Activated B cell treated with CpG ODN at 0.5 μM for 24 hours (primary cell): ENCODE measurements at regions not wholly inside any gene's neighbourhood (a gene's known extent, or its start where the extent isn't known, plus 50 kb on each side); places are given as distances from the start of the nearest gene placed in this dataset.

Experiments used
- ATAC-seq: fragments of 200-7000 bp; cut with Tn5 transposase; one replicate; pipeline ENCODE4 v1.10.0; 2021; ENCODE audit warnings: low read depth, mild to moderate bottlenecking, moderate library complexity
- CTCF ChIA-PET: fragments of 350-600 bp; sonication (Branson Sonifier 250); formaldehyde crosslinking; loops from one replicate; lab custom pipeline; 2021; ENCODE audit warnings: antibody characterized with exemption; lab: Charles Lee
- POLR2A ChIA-PET: fragments of 350-600 bp; sonication (Branson Sonifier 250); formaldehyde crosslinking; loops from one replicate; lab custom pipeline; 2021; ENCODE audit warnings: antibody characterized with exemption; lab: Charles Lee
- DNase-seq: peaks from one replicate; pipeline ENCODE4 v3.0.0; 2022
- H3K27ac Mint-ChIP-seq: one replicate; pipeline ENCODE4 v1.8.0; 2020; ENCODE audit warnings: mixed read lengths
- H3K27me3 Mint-ChIP-seq: one replicate; pipeline ENCODE4 v1.8.0; 2021; ENCODE audit warnings: mixed read lengths
- H3K36me3 Mint-ChIP-seq: one replicate; pipeline ENCODE4 v1.8.0; 2021; ENCODE audit warnings: low read depth, mixed read lengths
- H3K4me1 Mint-ChIP-seq: one replicate; pipeline ENCODE4 v1.8.0; 2021; ENCODE audit warnings: mixed read lengths
- H3K4me3 Mint-ChIP-seq: one replicate; pipeline ENCODE4 v1.8.0; 2020; ENCODE audit warnings: mild to moderate bottlenecking, mixed read lengths
- H3K9me3 Mint-ChIP-seq: one replicate; pipeline ENCODE4 v1.8.0; 2020; ENCODE audit warnings: mixed read lengths
- intact Hi-C: fragments of 100-400 bp; cut with micrococcal nuclease; formaldehyde crosslinking; loops from one replicate; pipeline ENCODE4 v1.15.1; 2024
- TF ChIP-seq, protein P1 (sequence below): fragments of 200-600 bp; IDR thresholded peaks from one replicate; pipeline ENCODE4 v1.8.0; 2022; ENCODE audit warnings: antibody characterized with exemption, mild to moderate bottlenecking

DNA sequence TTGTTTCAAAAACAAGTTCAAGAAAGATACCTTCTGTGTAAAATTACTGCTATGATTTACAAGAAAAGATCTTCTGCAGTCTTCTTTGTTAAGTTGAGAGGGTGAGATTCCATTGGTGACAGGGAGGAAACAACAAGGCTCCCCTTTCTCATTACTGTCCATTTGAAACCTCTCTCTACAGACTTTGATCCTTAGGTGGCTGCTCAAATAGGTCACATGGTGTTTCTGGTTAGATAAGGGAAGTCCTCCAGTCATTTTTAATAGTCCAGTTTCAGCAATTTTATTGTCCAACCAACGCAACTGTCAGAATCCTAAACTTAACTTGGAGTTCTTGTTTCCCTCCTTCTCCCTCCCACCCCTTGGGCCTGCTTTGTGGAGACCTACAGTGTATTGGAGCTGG lies 390.4 kb downstream of the EFNB2 start:
- no peaks in the 10 kb centered on the region for H3K27me3 Mint-ChIP-seq
- no peaks in the 10 kb centered on the region for H3K36me3 Mint-ChIP-seq
- no peak for ATAC-seq
- H3K9me3 Mint-ChIP-seq = no peaks in the 10 kb centered on the region
- TF ChIP-seq, protein P1, sequence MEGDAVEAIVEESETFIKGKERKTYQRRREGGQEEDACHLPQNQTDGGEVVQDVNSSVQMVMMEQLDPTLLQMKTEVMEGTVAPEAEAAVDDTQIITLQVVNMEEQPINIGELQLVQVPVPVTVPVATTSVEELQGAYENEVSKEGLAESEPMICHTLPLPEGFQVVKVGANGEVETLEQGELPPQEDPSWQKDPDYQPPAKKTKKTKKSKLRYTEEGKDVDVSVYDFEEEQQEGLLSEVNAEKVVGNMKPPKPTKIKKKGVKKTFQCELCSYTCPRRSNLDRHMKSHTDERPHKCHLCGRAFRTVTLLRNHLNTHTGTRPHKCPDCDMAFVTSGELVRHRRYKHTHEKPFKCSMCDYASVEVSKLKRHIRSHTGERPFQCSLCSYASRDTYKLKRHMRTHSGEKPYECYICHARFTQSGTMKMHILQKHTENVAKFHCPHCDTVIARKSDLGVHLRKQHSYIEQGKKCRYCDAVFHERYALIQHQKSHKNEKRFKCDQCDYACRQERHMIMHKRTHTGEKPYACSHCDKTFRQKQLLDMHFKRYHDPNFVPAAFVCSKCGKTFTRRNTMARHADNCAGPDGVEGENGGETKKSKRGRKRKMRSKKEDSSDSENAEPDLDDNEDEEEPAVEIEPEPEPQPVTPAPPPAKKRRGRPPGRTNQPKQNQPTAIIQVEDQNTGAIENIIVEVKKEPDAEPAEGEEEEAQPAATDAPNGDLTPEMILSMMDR = no peak
- H3K4me1 Mint-ChIP-seq = no peaks in the 10 kb centered on the region
- ChIA-PET CTCF (no interaction called here), POLR2A (no interaction called here)
- intact Hi-C loops = no loop called here
- no peak for DNase-seq
- H3K4me3 Mint-ChIP-seq = no peak overlapping the region
- H3K27ac Mint-ChIP-seq = no peak overlapping the region

DNA sequence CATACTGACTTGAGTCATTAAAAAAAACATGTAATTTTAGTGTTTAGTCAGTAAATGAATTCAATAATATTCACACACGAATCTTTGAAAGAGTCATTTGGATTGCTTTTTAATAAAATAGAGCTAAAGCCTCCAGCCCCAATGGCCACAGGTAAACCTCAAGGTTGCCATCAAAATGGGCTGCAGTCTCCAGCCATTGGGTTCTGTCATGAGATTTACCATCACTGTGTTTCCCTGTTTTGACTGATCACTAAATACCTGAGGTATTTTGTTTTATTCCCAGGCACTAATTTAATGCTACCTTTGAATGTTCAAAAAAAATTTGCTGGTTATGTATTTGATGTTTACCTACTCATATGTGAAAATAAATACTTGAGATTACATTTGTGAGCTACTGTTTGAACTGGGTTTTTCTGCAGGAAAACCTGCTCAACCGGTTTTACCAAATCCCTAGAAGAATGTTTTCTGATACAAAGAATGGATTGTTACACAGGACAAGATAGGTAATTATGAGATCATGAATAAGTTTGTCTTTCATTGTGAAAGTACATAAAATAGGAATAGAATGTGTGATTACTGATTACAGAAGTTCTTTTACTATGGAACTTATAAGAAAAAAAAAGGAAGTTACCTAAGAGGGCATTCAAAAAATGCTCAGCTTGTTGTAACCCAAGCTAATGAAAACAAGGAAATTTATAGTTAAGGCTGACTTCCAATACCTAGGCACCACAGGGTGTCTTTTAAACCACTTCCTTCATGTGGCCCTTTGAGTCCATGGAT lies 391.3 kb downstream of the EFNB2 start:
- H3K4me1 Mint-ChIP-seq = no peaks in the 10 kb centered on the region
- H3K4me3 Mint-ChIP-seq = no peak overlapping the region
- no peak overlapping the region for H3K27ac Mint-ChIP-seq
- ChIA-PET POLR2A (no interaction called here), CTCF (no interaction called here)
- H3K27me3 Mint-ChIP-seq = no peaks in the 10 kb centered on the region
- no peaks in the 10 kb centered on the region for H3K9me3 Mint-ChIP-seq
- ATAC-seq = no peak
- TF ChIP-seq, protein P1 = no peak
- no peaks in the 10 kb centered on the region for H3K36me3 Mint-ChIP-seq
- no peak for DNase-seq
- intact Hi-C loops = no loop called here

DNA sequence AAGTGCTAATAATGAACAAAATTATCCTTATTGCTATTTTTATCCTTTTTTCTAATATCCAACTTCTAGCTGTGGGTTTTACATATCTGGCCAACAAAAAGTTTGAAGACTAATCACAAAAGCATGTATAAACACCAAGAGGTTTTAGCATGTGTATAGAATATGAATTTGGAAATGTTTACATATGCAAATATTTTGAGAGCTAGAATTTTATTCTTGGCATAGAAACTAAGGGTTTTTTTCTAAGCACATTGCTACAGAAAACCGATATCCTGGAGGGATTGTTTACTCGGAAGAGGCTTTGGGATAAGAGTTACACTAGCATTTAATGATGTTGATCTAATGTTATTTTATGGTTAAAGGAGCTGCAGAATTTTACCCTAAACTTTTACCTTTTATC lies 392.1 kb downstream of the EFNB2 start:
- H3K27ac Mint-ChIP-seq = no peak overlapping the region
- H3K4me3 Mint-ChIP-seq = no peak overlapping the region
- CTCF ChIA-PET = no interaction called here
- intact Hi-C loops = no loop called here
- no peak for ATAC-seq
- H3K4me1 Mint-ChIP-seq = no peaks in the 10 kb centered on the region
- POLR2A ChIA-PET = no interaction called here
- H3K27me3 Mint-ChIP-seq = no peaks in the 10 kb centered on the region
- no peaks in the 10 kb centered on the region for H3K9me3 Mint-ChIP-seq
- no peak for DNase-seq
- H3K36me3 Mint-ChIP-seq = no peaks in the 10 kb centered on the region
- TF ChIP-seq, protein P1 = no peak

DNA sequence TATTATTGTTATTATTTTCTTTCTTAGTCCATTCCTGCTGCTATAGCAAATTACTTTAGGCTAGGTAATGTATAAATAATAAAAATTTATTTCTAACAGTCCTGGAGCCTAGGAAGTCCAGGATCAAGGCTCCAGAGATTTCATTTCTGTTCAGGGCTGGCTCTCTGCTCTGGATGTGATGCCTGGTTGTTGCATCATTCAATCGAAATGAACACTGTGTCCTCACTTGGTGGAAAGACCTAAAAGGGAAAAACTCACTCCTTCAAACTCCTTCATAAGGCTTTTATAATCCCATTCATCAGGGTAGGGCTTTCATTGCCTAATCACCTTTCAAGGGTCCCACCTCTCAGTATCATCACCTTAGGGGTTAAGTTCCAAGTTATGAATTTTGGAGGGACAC lies 395.0 kb downstream of the EFNB2 start:
- DNase-seq = no peak
- H3K36me3 Mint-ChIP-seq = no peaks in the 10 kb centered on the region
- no peaks in the 10 kb centered on the region for H3K9me3 Mint-ChIP-seq
- CTCF ChIA-PET = no interaction called here
- no peak for ATAC-seq
- no peaks in the 10 kb centered on the region for H3K4me1 Mint-ChIP-seq
- no peak overlapping the region for H3K4me3 Mint-ChIP-seq
- POLR2A ChIA-PET = no interaction called here
- TF ChIP-seq, protein P1 = no peak
- no peaks in the 10 kb centered on the region for H3K27me3 Mint-ChIP-seq
- H3K27ac Mint-ChIP-seq = no peak overlapping the region
- intact Hi-C loops = no loop called here

DNA sequence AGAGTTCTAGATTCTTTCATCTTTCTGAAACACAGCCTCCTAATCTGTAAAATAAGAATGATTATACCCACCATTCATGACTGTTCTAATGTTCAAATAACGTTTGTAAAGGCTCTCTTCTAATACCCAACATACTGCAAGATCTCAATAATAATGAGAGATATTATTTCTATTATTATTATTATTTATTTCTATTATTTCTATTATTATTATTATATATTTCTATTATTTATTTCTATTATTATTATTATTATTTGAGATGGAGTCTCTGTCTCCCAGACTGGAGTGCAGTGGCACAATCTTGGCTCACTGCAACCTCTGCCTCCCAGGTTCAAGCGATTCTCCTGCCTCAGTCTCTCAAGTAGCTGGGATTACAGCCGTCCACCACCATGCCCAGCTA lies 395.5 kb downstream of the EFNB2 start:
- Mint-ChIP-seq H3K9me3 (no peaks in the 10 kb centered on the region), H3K4me1 (no peaks in the 10 kb centered on the region), H3K27ac (no peak overlapping the region), H3K27me3 (no peaks in the 10 kb centered on the region), H3K4me3 (no peak overlapping the region), H3K36me3 (no peaks in the 10 kb centered on the region)
- ATAC-seq = no peak
- DNase-seq = no peak
- POLR2A ChIA-PET = no interaction called here
- intact Hi-C loops = no loop called here
- TF ChIP-seq, protein P1 = no peak
- CTCF ChIA-PET = no interaction called here
